ENCODE measurements at regions not wholly inside any gene's neighbourhood (a gene's known extent, or its start where the extent isn't known, plus 50 kb on each side); places are given as distances from the start of the nearest gene placed in this dataset.

DNA sequence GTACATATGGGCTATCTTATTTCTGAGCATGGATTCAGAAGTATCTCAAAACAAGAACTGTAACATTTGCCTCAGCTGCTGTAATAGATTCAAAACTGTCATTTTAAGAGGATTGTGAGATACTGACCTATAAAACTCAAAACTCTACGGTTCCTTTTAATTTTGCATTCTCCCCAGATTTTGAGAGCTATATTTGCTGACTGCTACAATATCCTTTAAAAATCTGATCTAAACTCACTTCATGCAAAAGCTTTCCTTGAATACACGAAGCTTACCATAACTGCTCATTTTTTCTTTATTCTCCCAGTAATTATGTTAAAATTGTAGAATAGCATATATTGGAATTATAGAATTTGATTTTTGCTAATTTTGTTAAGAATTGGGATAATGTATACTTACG, 158.7 kb upstream of the ROBO1 start:
- no peaks in the 10 kb centered on the region for H3K36me3 ChIP-seq
- H3K4me1 ChIP-seq = no peaks in the 10 kb centered on the region
- intact Hi-C loops (cut with DNase I) = no loop called here
- no peak for DNase-seq
- H3K4me3 ChIP-seq = no peak overlapping the region
- TF ChIP-seq POLR2A (IDR thresholded peaks at IDR 0.05) = no peak
- TF ChIP-seq, protein P1, sequence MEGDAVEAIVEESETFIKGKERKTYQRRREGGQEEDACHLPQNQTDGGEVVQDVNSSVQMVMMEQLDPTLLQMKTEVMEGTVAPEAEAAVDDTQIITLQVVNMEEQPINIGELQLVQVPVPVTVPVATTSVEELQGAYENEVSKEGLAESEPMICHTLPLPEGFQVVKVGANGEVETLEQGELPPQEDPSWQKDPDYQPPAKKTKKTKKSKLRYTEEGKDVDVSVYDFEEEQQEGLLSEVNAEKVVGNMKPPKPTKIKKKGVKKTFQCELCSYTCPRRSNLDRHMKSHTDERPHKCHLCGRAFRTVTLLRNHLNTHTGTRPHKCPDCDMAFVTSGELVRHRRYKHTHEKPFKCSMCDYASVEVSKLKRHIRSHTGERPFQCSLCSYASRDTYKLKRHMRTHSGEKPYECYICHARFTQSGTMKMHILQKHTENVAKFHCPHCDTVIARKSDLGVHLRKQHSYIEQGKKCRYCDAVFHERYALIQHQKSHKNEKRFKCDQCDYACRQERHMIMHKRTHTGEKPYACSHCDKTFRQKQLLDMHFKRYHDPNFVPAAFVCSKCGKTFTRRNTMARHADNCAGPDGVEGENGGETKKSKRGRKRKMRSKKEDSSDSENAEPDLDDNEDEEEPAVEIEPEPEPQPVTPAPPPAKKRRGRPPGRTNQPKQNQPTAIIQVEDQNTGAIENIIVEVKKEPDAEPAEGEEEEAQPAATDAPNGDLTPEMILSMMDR (IDR thresholded peaks at IDR 0.05) = no peak
- no peaks in the 10 kb centered on the region for H3K27me3 ChIP-seq
- 48 to 64% methylated on average over 3 of the region's 3 CpGs for WGBS, 2 donors
- H3K27ac ChIP-seq = no peak overlapping the region
- H3K9me3 ChIP-seq = no peaks in the 10 kb centered on the region

DNA sequence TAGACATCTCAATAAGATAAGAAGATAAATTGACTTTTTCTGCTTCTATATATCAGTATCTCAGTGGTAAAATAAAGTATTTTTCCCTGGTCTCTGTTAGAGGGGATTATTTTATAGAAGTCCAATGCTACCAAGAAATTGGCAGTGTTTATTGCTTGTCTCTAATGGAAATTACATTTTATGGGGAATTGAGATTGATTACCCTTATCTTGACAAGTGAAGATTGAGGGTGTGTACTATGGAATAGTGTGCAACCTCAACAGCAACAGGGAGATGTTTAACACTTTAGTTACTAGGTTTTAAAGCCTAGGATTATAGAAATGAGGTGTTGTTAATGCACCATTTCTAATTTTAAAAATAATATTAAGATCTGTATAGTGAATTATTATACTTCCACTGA, 154.8 kb upstream of the ROBO1 start:
- intact Hi-C loops (cut with DNase I) = no loop called here
- H3K4me1 ChIP-seq = no peaks in the 10 kb centered on the region

DNA sequence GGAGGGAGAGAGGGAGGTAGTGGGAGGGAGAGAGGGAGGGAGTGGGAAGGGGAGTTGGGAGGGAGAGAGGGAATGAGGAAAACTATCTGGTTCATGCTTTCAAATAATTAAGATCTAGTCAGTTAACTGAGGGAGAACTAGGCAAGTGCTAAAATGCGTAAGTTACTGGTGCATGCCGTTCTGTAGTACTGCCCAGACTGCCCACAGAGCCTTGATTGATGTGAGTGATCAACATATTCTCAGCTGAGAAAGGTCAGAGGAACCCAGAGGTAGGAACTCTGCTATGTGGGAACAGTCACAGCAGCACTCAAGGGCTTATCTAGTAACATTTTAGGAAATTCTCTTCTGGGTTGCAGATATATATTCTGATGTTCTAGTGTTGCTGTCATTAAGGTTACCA, 149.8 kb upstream of the ROBO1 start:
- intact Hi-C loops (cut with DNase I) = no loop called here
- 5 to 32% methylated on average over 2 of the region's 2 CpGs for WGBS, 2 donors
- no peak for DNase-seq
- TF ChIP-seq, protein P1 (IDR thresholded peaks at IDR 0.05) = no peak
- TF ChIP-seq POLR2A (IDR thresholded peaks at IDR 0.05) = no peak
- Histone ChIP-seq H3K27ac (no peak overlapping the region), H3K4me1 (no peaks in the 10 kb centered on the region), H3K27me3 (no peaks in the 10 kb centered on the region), H3K36me3 (no peaks in the 10 kb centered on the region), H3K4me3 (no peak overlapping the region), H3K9me3 (no peaks in the 10 kb centered on the region)

More for the DNA sequence above, 154.8 kb upstream of the ROBO1 start:
- Histone ChIP-seq H3K9me3 (no peaks in the 10 kb centered on the region), H3K36me3 (no peaks in the 10 kb centered on the region), H3K27ac (no peak overlapping the region), H3K27me3 (no peaks in the 10 kb centered on the region), H3K4me3 (no peak overlapping the region)
- DNase-seq = no peak
- no peak for TF ChIP-seq POLR2A (IDR thresholded peaks at IDR 0.05)
- TF ChIP-seq, protein P1 (IDR thresholded peaks at IDR 0.05) = no peak

DNA sequence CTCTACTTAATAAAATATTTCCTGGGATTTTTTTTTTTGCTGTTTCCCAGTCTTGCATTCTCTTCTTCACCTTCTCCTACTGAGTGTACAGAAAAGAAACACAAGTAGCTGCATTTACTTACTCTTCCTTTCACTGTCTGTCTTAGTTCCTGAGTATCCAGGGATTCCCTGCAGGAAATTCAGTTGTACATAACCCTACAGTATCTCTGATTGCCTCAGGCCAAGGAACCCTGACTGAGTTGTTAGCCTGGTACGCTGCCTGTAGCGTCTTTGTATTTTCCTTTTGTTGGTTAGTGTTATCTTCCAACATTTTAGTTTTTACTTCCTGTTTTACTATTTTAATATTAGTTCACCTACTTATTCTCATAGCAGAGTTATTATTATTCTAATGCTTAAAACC, 142.5 kb upstream of the ROBO1 start:
- Histone ChIP-seq H3K4me3 (no peak overlapping the region), H3K9me3 (no peaks in the 10 kb centered on the region), H3K4me1 (no peaks in the 10 kb centered on the region), H3K27me3 (no peaks in the 10 kb centered on the region), H3K27ac (no peak overlapping the region), H3K36me3 (no peaks in the 10 kb centered on the region)
- 0% methylated on average over 2 of the region's 2 CpGs for WGBS, 2 donors
- intact Hi-C loops (cut with DNase I) = no loop called here
- DNase-seq = no peak
- no peak for TF ChIP-seq POLR2A (IDR thresholded peaks at IDR 0.05)
- TF ChIP-seq, protein P1 (IDR thresholded peaks at IDR 0.05) = no peak

DNA sequence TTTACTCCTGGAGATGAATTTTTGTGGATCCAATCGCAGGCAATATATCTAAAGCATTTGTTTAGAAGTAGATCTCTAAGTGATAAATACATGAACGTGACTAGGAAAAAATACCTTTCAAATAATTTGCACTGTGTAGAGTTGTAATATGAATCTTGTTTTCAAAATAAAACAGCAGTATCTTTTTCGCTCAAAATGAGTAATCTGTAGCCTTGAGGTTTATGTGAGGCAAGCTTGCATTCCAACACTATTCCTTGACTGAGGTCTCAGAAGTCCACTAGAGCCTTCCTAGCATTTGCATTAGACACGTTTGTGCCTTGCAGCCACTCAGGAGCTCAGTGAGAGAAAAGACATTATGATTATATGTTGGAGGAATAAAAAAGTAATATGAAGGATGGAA, 138.3 kb upstream of the ROBO1 start:
- DNase-seq = no peak
- no peaks in the 10 kb centered on the region for H3K4me1 ChIP-seq
- WGBS, 2 donors = 59 to 60% methylated on average over 4 of the region's 4 CpGs

More for the DNA sequence above, 138.3 kb upstream of the ROBO1 start:
- TF ChIP-seq, protein P1 (IDR thresholded peaks at IDR 0.05) = no peak
- no peak for TF ChIP-seq POLR2A (IDR thresholded peaks at IDR 0.05)
- no peaks in the 10 kb centered on the region for H3K36me3 ChIP-seq
- no peak overlapping the region for H3K27ac ChIP-seq
- H3K27me3 ChIP-seq = no peaks in the 10 kb centered on the region
- intact Hi-C loops (cut with DNase I) = no loop called here
- H3K4me3 ChIP-seq = no peak overlapping the region
- H3K9me3 ChIP-seq = no peaks in the 10 kb centered on the region

All from esophagus squamous epithelium (tissue), 5 donors.